K562 (cell line): ENCODE measurements at regions not wholly inside any gene's neighbourhood (a gene's known extent, or its start where the extent isn't known, plus 50 kb on each side); places are given as distances from the start of the nearest gene placed in this dataset.

Source experiments
- ATAC-seq: fragments of 200-7000 bp; cut with Tn5 transposase; 3 replicates; pipeline ENCODE4 v1.9.1; 2020; ENCODE audit warnings: moderate library complexity
- BruUV-seq: library from RNA; stranded (reverse); fragments of 400-500 nt; replicated peaks from 2 replicates; lab custom pipeline; 2021; lab: Mats Ljungman, UMichigan
- CTCF ChIA-PET: fragments of 300-600 bp; formaldehyde crosslinking; extraction: SDS; loops from one replicate; lab custom pipeline; 2021; ENCODE audit warnings: low intra/inter-chr PET ratio; lab: Yijun Ruan, JAX
- POLR2A ChIA-PET: fragments of 300-600, 350-650 bp; sonication (Branson Sonifier 250); formaldehyde crosslinking; extraction: SDS; loops from one replicate; lab custom pipeline; 2021; ENCODE audit warnings: antibody characterized with exemption, inconsistent platforms; lab: Yijun Ruan, JAX
- DNase-seq, 4 experiments: peaks; one replicate each; pipeline versions ENCODE4 v3.0.0 to v3.0.0-alpha.2; 2011 to 2018; ENCODE audit warnings: low spot score in 3 of 4, mixed read lengths in 3 of 4; ENCODE audit errors: extremely low read depth in 1 of 4
- FAIRE-seq: peaks from 2 replicates; lab custom pipeline; 2011; peaks lifted over from hg19 to GRCh38; lab: Jason Lieb, UNC
- H2AFZ ChIP-seq: 2 replicates; pipeline ENCODE4 v1.6.0; 2011; ENCODE audit warnings: low read depth, low read length, control low read depth, inconsistent platforms
- H3K27ac ChIP-seq: fragments of 200-600 bp; 3 replicates; pipeline ENCODE4 v1.8.0; 2011; ENCODE audit warnings: low read depth, mild to moderate bottlenecking, control low read depth, inconsistent platforms, low read length, moderate library complexity, mixed read lengths; ENCODE audit errors: extremely low read depth
- H3K27me3 ChIP-seq, 2 experiments: fragments of 300-600 bp in 1 of 2; 2 replicates in 1 of 2; 3 replicates in 1 of 2; pipeline versions ENCODE4 v1.6.0 to v1.8.0; 2011; ENCODE audit warnings: inconsistent platforms in 2 of 2, low read length in 2 of 2, mild to moderate bottlenecking in 1 of 2, mixed read lengths in 1 of 2, moderate library complexity in 1 of 2; ENCODE audit not compliant: control insufficient read depth in 2 of 2, insufficient read depth in 2 of 2
- H3K36me3 ChIP-seq: fragments of 300-600 bp; 3 replicates; pipeline ENCODE4 v1.8.0; 2011; ENCODE audit warnings: mild to moderate bottlenecking, low read length, inconsistent platforms; ENCODE audit not compliant: control insufficient read depth, insufficient read depth
- H3K4me1 ChIP-seq, 2 experiments: fragments of 200-600 bp in 1 of 2; replicated peaks in 1 of 2; 2 replicates in 1 of 2; 3 replicates in 1 of 2; pipeline versions ENCODE4 v1.5.1 to v1.8.0; 2011; ENCODE audit warnings: inconsistent platforms in 2 of 2, low read length in 2 of 2, mild to moderate bottlenecking in 1 of 2, mixed read lengths in 1 of 2, moderate library complexity in 1 of 2; ENCODE audit not compliant: control insufficient read depth in 2 of 2, insufficient read depth in 2 of 2
- H3K4me2 ChIP-seq: 2 replicates; pipeline ENCODE4 v1.6.1; 2011; ENCODE audit warnings: low read length, control low read depth, inconsistent platforms, mixed read lengths; ENCODE audit not compliant: insufficient read depth
- H3K4me3 ChIP-seq: fragments of 200-600 bp; sonication (generic), shearing (Covaris generic); 2 replicates; pipeline ENCODE4 v1.5.1; 2016; ENCODE audit warnings: control low read depth, inconsistent platforms
- H3K79me2 ChIP-seq: fragments of 200-600 bp; 3 replicates; pipeline ENCODE4 v1.8.0; 2011; ENCODE audit warnings: low read length, inconsistent platforms; ENCODE audit not compliant: control insufficient read depth, insufficient read depth
- H3K9ac ChIP-seq, 2 experiments: 2 replicates each; pipeline versions ENCODE4 v1.6.0 to v1.6.1; 2011; ENCODE audit warnings: low read depth in 2 of 2, low read length in 2 of 2, control low read depth in 1 of 2, inconsistent platforms in 1 of 2, mild to moderate bottlenecking in 1 of 2, mixed read lengths in 1 of 2; ENCODE audit not compliant: insufficient read depth in 1 of 2
- H3K9me1 ChIP-seq: one replicate; pipeline ENCODE4 v1.6.0; 2011; ENCODE audit warnings: inconsistent platforms, mild to moderate bottlenecking, low read length, moderate library complexity; ENCODE audit not compliant: control insufficient read depth, insufficient read depth
- H3K9me3 ChIP-seq: replicated peaks from 2 replicates; pipeline ENCODE4 v1.5.1; 2011; ENCODE audit warnings: low read depth, low read length, inconsistent platforms; ENCODE audit not compliant: control insufficient read depth, insufficient read depth
- H4K20me1 ChIP-seq: replicated peaks from 2 replicates; pipeline ENCODE4 v1.6.1; 2011; ENCODE audit warnings: low read length, inconsistent platforms, mixed read lengths; ENCODE audit not compliant: control insufficient read depth, insufficient read depth
- ATF6 ChIP-seq: sonication (generic); formaldehyde crosslinking; IDR thresholded peaks from 2 replicates; pipeline ENCODE4 v1.4.0; 2020; ENCODE audit warnings: mild to moderate bottlenecking, missing genetic modification reagents
- CEBPB ChIP-seq: fragments of 450-650 bp; IDR thresholded peaks from 2 replicates; pipeline ENCODE4 v1.6.1; 2016; ENCODE audit warnings: missing genetic modification characterization, missing compliant biosample characterization
- CHD2 ChIP-seq: IDR thresholded peaks from 2 replicates; pipeline ENCODE4 v1.6.1; 2011; ENCODE audit warnings: low read depth, low read length
- E2F5 ChIP-seq: sonication (generic); formaldehyde crosslinking; IDR thresholded peaks from 2 replicates; pipeline ENCODE4 v1.8.0; 2022; ENCODE audit warnings: mild to moderate bottlenecking, missing genetic modification reagents
- EHMT2 ChIP-seq: fragments of 450-650 bp; IDR thresholded peaks from 2 replicates; pipeline ENCODE4 v1.6.1; 2018; ENCODE audit warnings: antibody characterized with exemption
- KDM4B ChIP-seq, 2 experiments: fragments of 450-650 bp in 1 of 2; sonication (generic) in 1 of 2; IDR thresholded peaks; 2 replicates each; pipeline ENCODE4 v1.6.1; 2016 to 2017; ENCODE audit warnings: borderline replicate concordance in 2 of 2, antibody characterized with exemption in 1 of 2, low read depth in 1 of 2, mild to moderate bottlenecking in 1 of 2
- MEIS2 ChIP-seq: fragments of 450-650 bp; IDR thresholded peaks from 2 replicates; pipeline ENCODE4 v1.6.1; 2014; ENCODE audit warnings: mild to moderate bottlenecking; ENCODE audit not compliant: partially characterized antibody
- NFE2L1 ChIP-seq: fragments of 450-650 bp; IDR thresholded peaks from 2 replicates; pipeline ENCODE4 v1.6.1; 2016; ENCODE audit warnings: missing genetic modification characterization, low read depth, mild to moderate bottlenecking, missing compliant biosample characterization, moderate library complexity, borderline replicate concordance
- NR3C1 ChIP-seq: sonication (generic); formaldehyde crosslinking; IDR thresholded peaks from 2 replicates; pipeline ENCODE4 v1.8.1; 2022; ENCODE audit warnings: missing genetic modification reagents
- PKNOX1 ChIP-seq: fragments of 450-650 bp; IDR thresholded peaks from 2 replicates; pipeline ENCODE4 v1.6.1; 2016
- SPI1 ChIP-seq: IDR thresholded peaks from 2 replicates; pipeline ENCODE4 v1.6.1; 2011; ENCODE audit warnings: low read depth, low read length, control low read depth, borderline replicate concordance
- TAF1 ChIP-seq: IDR thresholded peaks from 2 replicates; pipeline ENCODE4 v1.6.1; 2011; ENCODE audit warnings: mild to moderate bottlenecking, low read length, moderate library complexity; ENCODE audit not compliant: insufficient read depth, control insufficient read depth, severe bottlenecking; ENCODE audit errors: extremely low read depth
- TFAM ChIP-seq: fragments of 250-450 bp; sonication (Bioruptor Pico); conservative IDR thresholded peaks from 2 replicates; pipeline ENCODE4 v1.5.0; 2021; ENCODE audit warnings: mild to moderate bottlenecking, moderate library complexity
- TOE1 ChIP-seq, 2 experiments: fragments of 450-650 bp in 1 of 2; sonication (generic) in 1 of 2; formaldehyde crosslinking in 1 of 2; IDR thresholded peaks; 2 replicates each; pipeline versions ENCODE4 v1.7.1 to v1.8.0; 2016 to 2022; ENCODE audit warnings: borderline replicate concordance in 2 of 2, mild to moderate bottlenecking in 2 of 2, antibody characterized with exemption in 1 of 2, inconsistent platforms in 1 of 2, low read depth in 1 of 2, missing genetic modification reagents in 1 of 2, moderate library complexity in 1 of 2
- U2AF2 ChIP-seq: fragments of 200-400 bp; formaldehyde crosslinking; optimal IDR thresholded peaks from 2 replicates; pipeline ENCODE3; 2017; ENCODE audit warnings: low read depth, mild to moderate bottlenecking, low read length
- ZNF583 ChIP-seq: fragments of 250-450 bp; sonication (Bioruptor Pico); IDR thresholded peaks from 2 replicates; pipeline ENCODE4 v1.4.0; 2020
- WGBS: fragments of 100-300 bp; shearing (Covaris generic); methylation state at CpG from one replicate; pipeline ENCODE4 v1.1.6; 2016; ENCODE audit warnings: low coverage, mixed read lengths; ENCODE audit not compliant: insufficient coverage; ENCODE audit errors: missing lambda C conversion rate; 5-methylcytosine and 5-hydroxymethylcytosine counted together
- in situ Hi-C: fragments of 300-500 bp; cut with MboI; formaldehyde crosslinking; loops from 4 replicates; pipeline ENCODE4 v1.15.0; 2018; ENCODE audit warnings: inconsistent platforms, mixed read lengths
- intact Hi-C: fragments of 100-400 bp; cut with micrococcal nuclease; formaldehyde crosslinking; loops from 2 replicates; pipeline ENCODE4 v1.14.2; 2022

GRCh38 chr6:81621816-81622395 lies 130.6 kb downstream of the TENT5A start:
- CTCF ChIA-PET, result no interaction called here

More at GRCh38 chr6:81621816-81622395, 130.6 kb downstream of the TENT5A start:
- no TSS peak for BruUV-seq
- no peak for ATAC-seq
- Histone ChIP-seq H3K36me3 (no peaks in the 10 kb centered on the region), H3K4me3 (no peak overlapping the region), H3K4me2 (no peak overlapping the region), H2AFZ (no peak overlapping the region), H3K9ac (no peak overlapping the region), H3K9me1 (no peaks in the 10 kb centered on the region), H3K4me1 (no peaks in the 10 kb centered on the region), H4K20me1 (no peaks in the 10 kb centered on the region), H3K27ac (no peak overlapping the region), H3K79me2 (no peaks in the 10 kb centered on the region), H3K9me3 (no peaks in the 10 kb centered on the region), H3K27me3 (no peaks in the 10 kb centered on the region)
- POLR2A ChIA-PET, result no interaction called here
- 0% methylated on average over 2 of the region's 2 CpGs for WGBS
- DNase-seq, result no peak
- no peak for FAIRE-seq
- intact Hi-C loops (no loop called here), in situ Hi-C loops (no loop called here)
- TF ChIP-seq KDM4B (IDR thresholded peaks at IDR 0.05; ENCODE audit: borderline replicate concordance in 2 of 2, low read depth in 1 of 2) (no peak), CHD2 (no peak), EHMT2 (no peak), TAF1 (no peak), U2AF2 (no peak), CEBPB (no peak), NFE2L1 (tag) (no peak), MEIS2 (no peak), ATF6 (CRISPR knock-in tag) (no peak), ZNF583 (CRISPR knock-in tag) (no peak), TFAM (CRISPR knock-in tag) (no peak), E2F5 (CRISPR knock-in tag) (no peak), SPI1 (no peak), PKNOX1 (no peak), NR3C1 (CRISPR knock-in tag) (no peak), TOE1 (IDR thresholded peaks at IDR 0.05; ENCODE audit: borderline replicate concordance) (no peak), TOE1 (CRISPR knock-in tag; IDR thresholded peaks at IDR 0.05; ENCODE audit: borderline replicate concordance, low read depth) (no peak)
